HG03196 (cell line): ENCODE measurements at regions not wholly inside any gene's neighbourhood (a gene's known extent, or its start where the extent isn't known, plus 50 kb on each side); places are given as distances from the start of the nearest gene placed in this dataset.
"Not testable (repeated sequence)": the region's sequence is repeated elsewhere in the genome, so short reads cannot be mapped to it uniquely, and the experiment has no call there.

ENCODE experiments used
- ATAC-seq: cut with Tn5 transposase; IDR thresholded peaks from one replicate; pipeline ENCODE4 v1.9.1; 2021; ENCODE audit not compliant: unreplicated experiment

DNA sequence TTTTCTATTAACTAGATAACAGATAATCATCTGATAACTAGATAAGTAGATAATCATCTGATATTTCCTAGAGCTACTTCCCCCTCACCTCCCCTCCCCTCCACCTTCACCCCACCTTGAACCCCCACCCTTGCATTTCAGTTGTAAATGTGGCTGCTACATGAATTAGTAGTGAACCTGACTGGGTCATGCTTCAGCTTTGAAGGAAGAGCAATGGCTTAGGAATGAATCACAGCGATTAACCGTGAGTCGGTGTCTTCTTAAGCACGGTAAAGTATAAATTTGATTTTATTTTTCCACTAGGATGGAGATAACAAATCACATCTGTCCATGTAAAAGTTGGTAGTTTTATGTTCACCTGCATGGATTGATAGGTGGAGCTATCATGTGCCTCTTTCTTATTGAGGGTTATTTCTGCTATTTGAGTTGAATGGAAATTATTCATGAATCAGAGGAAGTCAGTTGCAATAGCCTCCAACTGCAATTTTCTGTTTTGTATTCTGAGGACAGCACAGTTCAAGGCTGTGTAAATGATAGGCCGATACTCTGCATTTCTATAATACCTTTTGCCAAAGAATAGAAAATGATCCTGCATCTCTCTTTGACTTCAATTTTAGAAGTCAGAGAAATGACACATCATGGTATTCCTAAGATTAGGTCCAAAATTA is 235.0 kb downstream of the PTGER3 start:
- no peak for ATAC-seq

DNA sequence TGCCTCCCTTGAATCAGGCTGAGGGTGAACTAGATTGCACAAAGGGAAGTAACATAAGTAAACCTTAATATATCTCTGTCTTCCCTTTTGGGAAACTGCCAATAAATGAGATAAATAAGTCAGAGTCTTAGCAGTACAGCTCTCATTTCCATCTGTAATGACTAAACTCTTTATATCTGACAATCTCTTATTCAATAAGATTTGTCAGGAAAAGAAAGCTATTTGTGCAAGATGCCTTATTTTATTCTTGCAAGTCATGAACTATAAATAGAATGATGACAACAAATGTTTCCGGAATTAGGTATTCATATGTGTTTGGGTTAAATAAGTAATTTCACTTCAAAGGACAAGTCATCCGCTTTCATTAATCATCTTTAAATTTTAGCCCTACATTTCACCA is 229.2 kb downstream of the PTGER3 start:
- no peak for ATAC-seq

DNA sequence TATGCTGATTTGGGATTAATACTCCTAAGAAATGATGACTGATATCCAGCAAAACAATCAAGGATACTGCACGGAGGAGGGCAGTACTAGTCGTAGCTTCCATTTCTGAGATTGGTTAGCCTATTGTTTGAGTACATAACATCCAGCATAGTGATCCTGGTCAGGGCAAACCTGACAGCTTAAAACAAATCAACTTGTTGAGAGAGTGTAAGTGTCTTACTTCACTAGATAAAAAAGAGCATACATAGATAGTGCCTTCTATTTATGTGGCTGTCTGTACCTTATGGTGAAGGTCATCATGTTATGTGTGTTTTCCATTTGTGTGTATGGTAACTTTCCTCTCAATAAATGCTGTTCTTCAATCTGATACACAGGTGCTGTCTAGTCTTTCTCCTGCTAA is 228.4 kb downstream of the PTGER3 start:
- no peak for ATAC-seq

DNA sequence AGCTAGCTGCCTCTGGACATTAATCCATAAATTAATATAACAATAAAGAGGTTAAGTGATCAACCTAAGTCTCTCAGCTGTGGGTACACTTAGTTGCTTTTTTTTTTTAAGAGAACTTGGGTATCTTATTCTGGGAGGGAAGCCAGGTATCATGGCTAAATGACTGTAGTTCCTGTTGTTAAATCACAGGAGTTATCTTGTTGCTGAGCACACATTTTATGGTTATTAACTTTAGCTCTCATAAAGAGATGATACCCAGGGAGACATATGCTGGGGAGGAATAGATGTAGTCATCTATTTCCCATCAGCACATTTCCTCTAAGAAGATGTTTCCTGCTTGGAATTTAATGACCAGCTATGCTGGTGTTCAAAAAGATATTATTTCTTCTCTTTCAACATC is 227.8 kb downstream of the PTGER3 start:
- no peak for ATAC-seq

DNA sequence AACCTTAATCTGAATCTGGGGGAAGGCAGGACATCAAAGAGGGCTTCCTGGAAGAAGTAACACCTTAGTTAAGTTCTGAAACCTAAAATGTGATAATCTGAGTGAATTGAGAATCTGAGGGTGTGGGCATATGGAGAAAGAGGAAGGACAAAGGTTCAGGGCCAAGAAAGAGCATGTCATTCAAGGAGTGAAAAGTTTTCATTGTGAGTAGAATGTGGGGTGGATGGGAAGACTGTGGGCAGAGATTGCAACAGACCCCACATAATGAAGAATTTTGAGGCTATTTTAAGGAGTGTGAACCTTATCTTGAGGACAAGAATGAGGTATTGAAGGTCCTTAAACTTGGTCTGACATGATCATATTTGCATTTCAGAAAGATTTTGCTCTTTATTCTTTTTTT is 227.2 kb downstream of the PTGER3 start:
- ATAC-seq, result no peak

DNA sequence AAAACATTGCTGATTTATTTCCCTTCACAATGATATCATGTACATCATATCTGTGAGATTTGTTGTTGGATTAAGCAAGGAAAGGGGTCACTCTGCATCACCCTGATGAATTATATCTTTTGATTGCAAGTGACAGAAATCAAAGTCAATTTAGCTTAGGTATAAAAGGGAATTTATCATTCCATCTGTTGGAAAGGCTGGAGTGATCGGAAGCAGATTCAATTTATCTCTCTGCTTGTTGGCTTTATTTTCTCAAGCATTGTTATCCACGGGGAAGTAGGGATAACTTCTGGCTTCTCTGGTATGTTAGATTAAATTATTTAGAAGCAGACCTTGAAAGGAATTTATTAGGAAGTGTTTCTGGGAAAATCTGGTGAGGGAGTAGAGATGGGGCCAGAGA is 226.6 kb downstream of the PTGER3 start:
- ATAC-seq, result no peak

DNA sequence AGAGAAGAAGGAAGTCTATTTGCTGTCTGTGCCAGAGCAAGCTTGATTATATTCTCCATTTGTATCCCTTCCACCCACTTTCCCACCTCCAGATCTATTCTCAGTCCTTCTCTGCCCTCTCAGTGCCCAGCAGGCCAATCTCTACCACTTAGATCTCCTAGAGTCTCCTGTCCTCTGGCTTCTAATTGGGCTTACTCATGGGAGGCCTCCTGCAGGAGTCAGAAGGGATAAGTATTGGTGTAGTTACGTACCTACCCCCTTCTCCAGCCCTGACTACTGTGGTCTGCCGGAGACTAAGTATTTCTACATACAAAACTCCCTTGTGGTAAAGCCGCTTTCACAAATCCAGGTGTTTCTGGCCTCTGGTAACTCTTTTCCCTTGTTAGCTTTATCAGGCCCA is 221.2 kb downstream of the PTGER3 start:
- ATAC-seq, result no peak

DNA sequence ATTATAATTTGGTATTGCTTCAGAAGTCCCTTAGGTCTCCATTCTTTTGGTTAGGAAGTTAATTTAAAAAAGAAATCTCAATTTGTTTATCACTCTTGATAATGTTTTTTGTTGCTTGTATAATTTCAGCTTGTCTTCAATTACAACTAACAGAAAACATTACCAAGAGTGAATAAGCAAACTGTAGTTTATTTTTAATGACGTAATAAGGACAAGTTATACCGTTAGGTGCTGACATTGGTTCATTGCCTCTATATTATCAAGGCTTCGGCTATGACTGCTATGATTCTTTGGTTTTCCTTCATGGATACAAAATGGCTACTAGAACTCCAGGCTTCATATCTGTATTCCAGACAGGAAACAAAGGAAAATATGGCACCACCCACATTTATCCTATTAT is 220.6 kb downstream of the PTGER3 start:
- no peak for ATAC-seq

DNA sequence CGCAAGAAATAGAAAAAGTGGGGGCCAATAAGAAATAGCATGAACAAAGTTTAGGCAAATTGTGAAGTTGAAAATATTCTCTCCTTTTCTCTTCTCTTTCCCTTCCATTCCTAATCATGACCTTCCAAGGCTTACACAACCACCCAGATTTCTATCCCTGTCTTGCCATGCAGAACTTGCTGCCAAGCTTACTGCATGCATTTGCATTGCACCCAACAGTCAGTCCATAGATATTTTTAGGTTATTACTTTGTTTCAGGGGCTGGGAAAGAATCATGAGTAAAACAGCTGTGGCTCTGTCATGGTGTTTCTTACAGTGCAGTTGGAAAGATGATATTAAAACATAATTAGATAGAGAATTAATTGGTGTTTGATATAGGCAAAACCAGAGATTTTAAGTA is 219.4 kb downstream of the PTGER3 start:
- no peak for ATAC-seq

DNA sequence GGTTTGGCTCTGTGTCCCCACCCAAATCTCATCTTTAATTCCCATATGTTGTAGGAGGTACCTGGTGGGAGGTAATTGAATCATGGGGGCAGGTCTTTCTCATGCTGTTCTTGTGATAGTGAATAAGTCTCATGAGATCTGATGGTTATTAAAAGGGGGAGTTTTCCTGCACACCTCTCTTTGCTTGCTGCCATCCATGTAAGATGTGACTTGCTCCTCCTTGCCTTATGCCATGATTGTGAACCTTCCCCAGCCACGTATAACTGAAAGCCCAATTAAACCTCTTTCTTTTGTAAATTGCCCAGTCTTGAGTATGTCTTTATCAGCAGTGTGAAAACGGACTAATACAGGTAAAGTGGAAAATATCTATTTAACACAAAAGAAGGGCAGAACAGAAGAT is 213.3 kb downstream of the PTGER3 start:
- ATAC-seq, result not testable (repeated sequence)

DNA sequence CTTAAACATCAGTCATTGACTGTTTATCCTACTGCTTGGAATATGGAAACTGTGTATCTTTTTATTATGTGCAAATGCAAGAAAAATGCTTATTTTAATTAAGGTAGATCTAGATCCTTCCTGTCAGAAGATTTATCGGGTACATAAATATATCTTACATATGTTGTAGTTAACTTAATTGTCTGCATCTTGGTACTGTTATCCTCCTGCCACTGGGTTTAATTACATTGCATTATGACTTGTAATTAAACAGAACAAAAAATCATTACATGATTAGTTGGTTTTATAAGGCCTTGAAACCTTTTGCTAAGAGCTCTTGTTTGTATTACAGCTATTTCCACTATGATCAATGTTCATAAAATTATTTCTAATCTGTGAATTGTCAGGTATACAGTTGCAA is 211.2 kb downstream of the PTGER3 start:
- no peak for ATAC-seq

DNA sequence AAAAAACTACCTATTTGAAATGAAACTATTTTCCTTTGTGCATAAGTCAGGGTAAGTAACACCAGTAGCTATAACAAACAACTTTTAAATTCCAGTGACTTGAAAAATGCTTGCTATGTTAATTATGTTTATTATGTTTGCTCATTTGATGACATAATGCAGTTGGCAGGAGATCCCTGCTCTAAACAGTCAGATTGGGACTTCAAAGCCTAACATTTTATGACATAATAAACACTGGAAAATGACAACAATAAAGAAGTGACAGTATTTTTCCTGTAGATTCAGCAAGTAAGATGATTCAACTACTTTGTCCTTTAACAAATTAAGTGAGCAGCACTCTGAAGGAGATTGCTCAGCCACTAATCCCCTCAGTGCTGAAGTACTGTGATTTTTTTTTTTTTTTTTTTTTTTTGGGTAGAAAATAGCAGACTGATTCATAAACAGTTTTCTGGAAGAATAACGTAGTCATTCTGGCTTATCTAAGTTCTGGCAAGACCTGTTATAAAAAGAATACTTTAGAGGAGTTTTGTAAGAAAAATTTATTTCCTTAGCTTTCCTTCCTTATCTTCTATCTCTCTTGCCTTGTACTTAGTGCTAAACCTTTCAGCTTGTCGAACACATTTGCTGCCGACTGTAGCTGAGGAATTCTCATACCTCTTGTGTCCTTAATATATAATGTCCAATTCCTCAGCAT is 207.2 kb downstream of the PTGER3 start:
- ATAC-seq, result no peak

DNA sequence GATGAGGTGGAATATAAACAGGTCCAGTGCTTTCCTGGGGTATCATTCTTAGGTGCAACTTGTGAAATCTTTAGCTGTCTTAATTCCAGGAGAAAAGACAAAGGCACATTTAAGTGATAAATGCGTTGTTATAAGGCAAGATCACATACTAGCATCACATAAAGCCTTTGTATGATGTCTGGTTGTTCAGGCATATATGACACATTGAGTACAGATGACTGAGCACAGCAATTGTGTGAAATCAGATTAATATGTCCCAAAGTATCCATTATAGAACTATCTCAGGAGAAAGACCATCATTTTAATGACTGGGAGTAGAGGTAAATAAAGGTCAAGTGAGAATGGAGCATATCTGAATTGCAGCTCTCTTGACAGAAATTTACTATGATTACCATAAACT is 205.1 kb downstream of the PTGER3 start:
- no peak for ATAC-seq

DNA sequence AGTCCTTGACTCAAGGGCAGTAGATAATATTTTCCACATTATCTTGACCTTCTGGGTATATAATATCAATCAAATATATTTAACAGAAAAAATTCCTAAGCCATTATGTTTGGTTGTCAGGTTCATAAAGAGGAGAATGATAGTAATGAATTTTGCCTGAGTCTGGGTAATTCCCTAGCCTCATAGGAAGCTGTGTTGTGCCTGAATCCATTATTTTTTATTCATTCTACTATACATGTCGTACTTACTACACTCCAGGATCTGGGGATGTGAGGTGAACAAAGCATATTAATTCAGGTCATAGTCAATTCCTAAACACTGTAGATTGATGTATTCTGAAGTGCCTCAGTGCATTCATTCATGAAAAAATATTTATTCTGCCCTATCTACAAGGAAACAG is 204.2 kb downstream of the PTGER3 start:
- no peak for ATAC-seq

DNA sequence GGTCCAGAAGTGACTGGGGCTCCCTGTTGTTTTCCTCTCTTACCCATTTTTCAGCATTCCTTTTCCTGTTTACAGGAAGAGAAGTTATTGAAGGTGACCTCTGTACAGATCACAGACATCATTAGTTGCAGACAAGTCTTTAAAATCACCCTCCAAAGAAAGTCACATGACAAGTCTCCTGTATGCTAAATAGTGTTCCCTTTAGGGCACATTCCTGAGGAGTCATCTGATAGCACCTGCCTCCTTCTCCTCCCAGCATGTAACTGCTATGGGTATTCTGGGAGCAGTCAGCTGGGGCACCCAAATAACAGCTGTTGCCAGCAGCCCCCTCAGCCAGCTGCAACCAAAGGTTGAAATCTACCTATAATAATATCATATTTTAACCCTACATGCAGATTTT is 200.6 kb downstream of the PTGER3 start:
- ATAC-seq, result no peak

DNA sequence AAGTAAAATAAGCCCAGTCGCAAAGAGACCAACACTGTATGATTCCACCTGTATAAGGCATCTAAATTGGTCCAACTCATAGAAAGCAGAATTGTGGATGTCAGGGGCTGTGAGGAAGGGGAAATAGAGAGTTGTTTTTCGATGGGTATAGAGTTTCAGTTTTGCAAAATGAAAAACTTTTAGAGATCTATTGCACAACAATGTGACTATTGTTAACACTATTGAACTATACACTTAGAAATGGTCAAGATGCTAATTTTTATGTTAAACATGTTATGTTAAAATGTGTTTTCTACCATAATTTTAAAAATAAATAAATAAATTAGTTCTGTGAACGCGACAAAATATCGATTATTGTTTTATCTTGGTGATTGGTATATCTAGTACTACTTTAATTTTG is 192.4 kb downstream of the PTGER3 start:
- no peak for ATAC-seq

DNA sequence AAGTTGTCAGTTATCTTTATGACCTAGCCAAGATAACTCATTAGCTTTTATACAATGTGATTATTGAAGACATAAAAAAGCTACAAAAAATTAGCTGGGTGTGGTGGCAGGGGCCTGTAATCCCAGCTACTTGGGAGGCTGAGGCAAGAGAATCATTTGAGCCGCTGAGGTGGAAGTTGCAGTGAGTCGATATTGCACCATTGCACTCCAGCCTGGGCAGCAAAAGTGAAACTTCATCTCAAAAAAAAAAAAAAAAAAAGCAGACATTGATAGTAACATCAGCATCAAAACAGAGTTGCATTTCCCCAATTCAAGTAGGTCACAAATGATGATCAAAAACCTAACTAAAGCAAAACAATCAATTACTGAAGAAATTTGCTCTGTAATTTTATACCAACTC is 191.4 kb downstream of the PTGER3 start:
- no peak for ATAC-seq

DNA sequence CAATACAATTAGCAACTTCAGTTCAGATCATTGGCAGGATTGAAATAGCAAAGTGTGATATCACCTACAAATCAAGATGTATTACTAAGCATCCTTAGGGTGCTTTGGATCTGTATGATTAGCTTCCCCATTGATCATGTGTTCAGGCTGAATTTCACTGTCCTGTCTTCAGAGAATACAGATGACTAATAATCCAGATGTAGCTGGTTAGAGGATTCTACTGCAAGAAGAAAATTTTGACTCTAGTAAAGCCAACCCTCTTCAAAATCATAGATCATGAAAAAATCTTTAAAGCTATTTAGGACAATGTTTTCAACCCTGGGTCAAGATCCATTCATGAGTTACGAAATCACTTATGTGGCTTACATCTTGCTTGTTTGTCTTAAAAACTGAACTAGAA is 184.4 kb downstream of the PTGER3 start:
- ATAC-seq, result no peak

DNA sequence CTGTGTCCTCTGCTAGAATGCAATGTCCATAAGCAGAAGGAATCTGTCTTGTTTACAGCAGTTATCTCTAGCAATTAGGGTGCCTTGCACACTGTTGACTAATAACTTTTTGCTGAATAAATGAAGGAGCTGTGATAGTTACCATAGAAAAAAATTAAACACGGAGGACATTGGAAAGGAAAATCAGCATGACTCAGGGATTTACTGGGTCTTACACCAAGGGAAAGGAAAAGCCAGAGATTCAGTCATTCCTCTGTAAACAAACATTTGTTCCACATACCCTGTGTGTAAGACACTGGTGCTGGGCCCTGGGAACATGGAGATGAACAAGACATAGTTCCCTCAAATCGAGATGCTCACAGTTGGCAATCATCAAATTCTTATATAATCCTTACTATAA is 183.3 kb downstream of the PTGER3 start:
- no peak for ATAC-seq

DNA sequence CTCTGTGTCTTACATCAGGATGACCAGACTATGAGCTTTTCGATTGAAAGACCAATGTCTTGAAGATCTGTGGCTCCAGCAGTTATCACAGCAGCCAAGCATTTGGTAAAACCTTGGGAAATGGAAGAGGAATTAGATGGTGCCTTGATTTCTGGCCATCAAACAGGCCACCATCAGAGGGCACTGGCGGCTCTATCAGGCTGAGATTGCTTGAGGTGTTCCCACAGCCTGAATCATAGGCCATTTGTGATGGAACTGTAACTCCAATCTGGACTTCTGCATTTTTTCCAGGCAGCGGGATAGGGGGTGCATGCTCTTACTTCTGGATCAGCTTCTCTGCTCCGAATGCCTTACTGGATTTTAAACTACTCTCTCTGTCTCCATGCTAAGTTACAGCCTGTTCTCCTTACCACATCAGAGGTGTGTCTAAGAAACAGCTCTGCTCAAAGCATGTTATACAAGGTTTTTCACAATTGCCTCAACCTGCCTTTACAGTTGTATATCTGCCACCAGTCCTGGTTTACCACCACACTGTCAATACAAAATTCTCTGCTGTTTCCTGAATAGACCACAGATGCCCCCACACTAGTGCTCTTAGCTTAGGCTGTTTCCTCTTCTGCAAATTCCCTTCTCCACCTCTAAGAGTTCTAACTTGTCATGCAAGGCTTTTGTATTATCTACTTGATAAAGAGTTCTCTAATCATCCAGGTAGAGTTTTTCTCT is 180.9 kb downstream of the PTGER3 start:
- ATAC-seq, result no peak

DNA sequence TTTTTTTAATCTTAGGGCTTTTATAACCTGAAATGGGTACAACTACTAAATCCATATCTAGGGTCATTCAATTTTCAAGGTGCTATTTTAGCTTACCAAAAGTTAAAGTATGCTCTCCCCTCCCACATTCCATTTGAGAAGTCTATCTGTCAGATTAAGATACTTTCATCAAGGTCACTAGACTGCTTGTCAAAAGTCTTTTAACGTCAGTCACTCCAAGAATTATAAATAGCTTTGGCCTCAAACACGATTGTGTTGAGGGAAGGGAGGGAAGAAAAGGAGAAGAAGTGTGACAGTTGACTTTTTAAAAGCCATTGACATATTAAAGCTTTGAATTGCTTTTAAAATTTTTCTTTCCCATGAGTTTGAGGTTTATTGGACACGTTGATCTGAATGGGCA is 175.8 kb downstream of the PTGER3 start:
- no peak for ATAC-seq

DNA sequence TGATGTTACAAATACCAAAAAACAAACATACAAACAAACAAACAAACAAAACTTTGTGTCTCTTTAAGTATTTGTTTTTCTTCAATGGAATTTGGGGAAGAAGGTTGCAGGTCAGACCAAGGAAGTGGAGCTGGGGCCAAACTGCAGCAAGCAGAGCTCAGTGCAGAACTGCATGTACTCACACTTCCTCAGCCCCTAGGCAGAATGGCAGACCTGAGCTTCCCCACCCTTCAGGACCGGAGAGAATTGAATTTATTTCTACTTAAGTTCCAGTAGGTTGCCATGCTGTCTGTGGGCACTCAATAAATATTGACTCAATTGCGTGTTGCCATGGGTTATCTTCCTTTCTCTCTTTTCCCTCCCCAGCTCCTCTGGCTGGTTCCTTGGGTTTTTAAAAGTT is 173.6 kb downstream of the PTGER3 start:
- ATAC-seq, result no peak
